CD4-positive, alpha-beta T cell (primary cell): ENCODE measurements at regions not wholly inside any gene's neighbourhood (a gene's known extent, or its start where the extent isn't known, plus 50 kb on each side); places are given as distances from the start of the nearest gene placed in this dataset.

Experiments
- ATAC-seq: fragments of 200-7000 bp; cut with Tn5 transposase; one replicate; pipeline ENCODE4 v1.10.0; 2022; ENCODE audit warnings: mild to moderate bottlenecking; ENCODE audit not compliant: poor library complexity
- CTCF ChIA-PET: fragments of 350-600 bp; sonication (Branson Sonifier 250); formaldehyde crosslinking; loops from one replicate; lab custom pipeline; 2021; ENCODE audit warnings: antibody characterized with exemption, inconsistent platforms; lab: Charles Lee
- POLR2A ChIA-PET: fragments of 350-600 bp; sonication (Branson Sonifier 250); formaldehyde crosslinking; loops from one replicate; lab custom pipeline; 2021; ENCODE audit warnings: antibody characterized with exemption, inconsistent platforms; lab: Charles Lee
- DNase-seq, 14 experiments: peaks; one replicate each; pipeline ENCODE4 v3.0.0-alpha.2; 2013 to 2020; ENCODE audit warnings: mixed read lengths in 2 of 14
- H3K27ac ChIP-seq, 2 donors: one replicate each; pipeline versions ENCODE4 v1.5.1 to v1.7.0; 2013; ENCODE audit warnings: low read length in 2 of 2, low read depth in 1 of 2, mild to moderate bottlenecking in 1 of 2
- H3K27me3 ChIP-seq, 2 experiments: 1 replicate in 1 of 2; 2 replicates in 1 of 2; pipeline versions ENCODE4 v1.6.1 to v1.7.0; 2013; ENCODE audit warnings: low read length in 2 of 2, control low read depth in 1 of 2, mild to moderate bottlenecking in 1 of 2, moderate library complexity in 1 of 2; ENCODE audit not compliant: insufficient read depth in 2 of 2, control insufficient read depth in 1 of 2
- H3K36me3 ChIP-seq: one replicate; pipeline ENCODE4 v1.6.1; 2013; ENCODE audit warnings: low read length, control low read depth; ENCODE audit not compliant: insufficient read depth
- H3K4me1 ChIP-seq: one replicate; pipeline ENCODE4 v1.6.1; 2013; ENCODE audit warnings: low read length, control low read depth; ENCODE audit not compliant: insufficient read depth
- H3K4me3 ChIP-seq: one replicate; pipeline ENCODE4 v1.5.1; 2013; ENCODE audit warnings: mild to moderate bottlenecking, low read length, moderate library complexity
- H3K9me3 ChIP-seq, 2 experiments: 1 replicate in 1 of 2; 2 replicates in 1 of 2; pipeline versions ENCODE4 v1.6.1 to v1.7.0; 2013; ENCODE audit warnings: low read length in 2 of 2, mild to moderate bottlenecking in 2 of 2, control low read depth in 1 of 2, moderate library complexity in 1 of 2; ENCODE audit not compliant: control insufficient read depth in 1 of 2, insufficient read depth in 1 of 2
- H3K27ac Mint-ChIP-seq: one replicate; pipeline ENCODE4 v1.8.0; 2020; ENCODE audit warnings: mixed read lengths
- H3K27me3 Mint-ChIP-seq: one replicate; pipeline ENCODE4 v1.8.0; 2021; ENCODE audit warnings: mixed read lengths
- H3K36me3 Mint-ChIP-seq: one replicate; pipeline ENCODE4 v1.8.0; 2021; ENCODE audit warnings: low read depth, mixed read lengths
- H3K4me1 Mint-ChIP-seq: one replicate; pipeline ENCODE4 v1.8.0; 2021; ENCODE audit warnings: low read depth, mixed read lengths
- H3K4me3 Mint-ChIP-seq: one replicate; pipeline ENCODE4 v1.8.0; 2020; ENCODE audit warnings: mild to moderate bottlenecking, mixed read lengths
- H3K9me3 Mint-ChIP-seq: one replicate; pipeline ENCODE4 v1.8.0; 2020; ENCODE audit warnings: mixed read lengths
- intact Hi-C, 2 experiments: fragments of 100-400 bp; cut with DNase I in 1 of 2; cut with micrococcal nuclease in 1 of 2; formaldehyde crosslinking; loops; one replicate each; pipeline versions ENCODE4 v1.15.1 to v1.9.0; 2023 to 2025; cut with DNase I, micrococcal nuclease
- TF ChIP-seq, protein P1 (sequence below): fragments of 200-600 bp; IDR thresholded peaks from one replicate; pipeline ENCODE4 v1.8.0; 2022; ENCODE audit warnings: antibody characterized with exemption, mild to moderate bottlenecking

DNA sequence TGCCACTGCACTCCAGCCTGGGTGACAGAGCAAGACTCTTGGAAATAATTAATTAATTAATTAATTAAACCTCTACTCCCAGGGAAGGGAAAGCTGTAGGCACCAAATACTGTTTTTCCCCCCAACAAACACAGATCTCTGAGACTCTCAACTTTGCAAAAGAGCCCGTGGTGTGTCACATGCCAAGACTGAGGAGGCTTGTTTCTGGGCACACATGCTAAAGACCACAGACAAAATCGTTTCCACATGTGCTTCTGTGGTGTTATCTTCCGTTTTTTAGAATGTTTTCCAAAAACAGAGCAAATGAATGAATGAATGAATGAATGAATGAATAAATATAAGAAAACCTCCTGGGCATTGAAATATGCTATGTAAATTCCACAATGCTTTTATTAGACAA, 55.6 kb upstream of the ATXN1 start:
- peaks cover 6% of the 10 kb centered on the region for H3K27me3 Mint-ChIP-seq
- CTCF ChIA-PET: no interaction called here
- H3K9me3 Mint-ChIP-seq: peaks cover 13% of the 10 kb centered on the region
- no peak overlapping the region for H3K4me3 ChIP-seq
- H3K9me3 ChIP-seq: peaks cover 0 to 16% of the 10 kb centered on the region in 2 experiments
- no peaks in the 10 kb centered on the region for H3K36me3 ChIP-seq
- intact Hi-C loops: no loop called here
- H3K27ac Mint-ChIP-seq: no peak overlapping the region
- no peak for DNase-seq
- H3K36me3 Mint-ChIP-seq: no peaks in the 10 kb centered on the region
- no peaks in the 10 kb centered on the region for H3K4me1 ChIP-seq
- no peaks in the 10 kb centered on the region for H3K4me1 Mint-ChIP-seq
- no peak overlapping the region for H3K27ac ChIP-seq
- TF ChIP-seq, protein P1, sequence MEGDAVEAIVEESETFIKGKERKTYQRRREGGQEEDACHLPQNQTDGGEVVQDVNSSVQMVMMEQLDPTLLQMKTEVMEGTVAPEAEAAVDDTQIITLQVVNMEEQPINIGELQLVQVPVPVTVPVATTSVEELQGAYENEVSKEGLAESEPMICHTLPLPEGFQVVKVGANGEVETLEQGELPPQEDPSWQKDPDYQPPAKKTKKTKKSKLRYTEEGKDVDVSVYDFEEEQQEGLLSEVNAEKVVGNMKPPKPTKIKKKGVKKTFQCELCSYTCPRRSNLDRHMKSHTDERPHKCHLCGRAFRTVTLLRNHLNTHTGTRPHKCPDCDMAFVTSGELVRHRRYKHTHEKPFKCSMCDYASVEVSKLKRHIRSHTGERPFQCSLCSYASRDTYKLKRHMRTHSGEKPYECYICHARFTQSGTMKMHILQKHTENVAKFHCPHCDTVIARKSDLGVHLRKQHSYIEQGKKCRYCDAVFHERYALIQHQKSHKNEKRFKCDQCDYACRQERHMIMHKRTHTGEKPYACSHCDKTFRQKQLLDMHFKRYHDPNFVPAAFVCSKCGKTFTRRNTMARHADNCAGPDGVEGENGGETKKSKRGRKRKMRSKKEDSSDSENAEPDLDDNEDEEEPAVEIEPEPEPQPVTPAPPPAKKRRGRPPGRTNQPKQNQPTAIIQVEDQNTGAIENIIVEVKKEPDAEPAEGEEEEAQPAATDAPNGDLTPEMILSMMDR: no peak
- no peak for ATAC-seq
- peaks cover 0 to 4% of the 10 kb centered on the region in 2 experiments for H3K27me3 ChIP-seq
- no peak overlapping the region for H3K4me3 Mint-ChIP-seq
- POLR2A ChIA-PET: no interaction called here

DNA sequence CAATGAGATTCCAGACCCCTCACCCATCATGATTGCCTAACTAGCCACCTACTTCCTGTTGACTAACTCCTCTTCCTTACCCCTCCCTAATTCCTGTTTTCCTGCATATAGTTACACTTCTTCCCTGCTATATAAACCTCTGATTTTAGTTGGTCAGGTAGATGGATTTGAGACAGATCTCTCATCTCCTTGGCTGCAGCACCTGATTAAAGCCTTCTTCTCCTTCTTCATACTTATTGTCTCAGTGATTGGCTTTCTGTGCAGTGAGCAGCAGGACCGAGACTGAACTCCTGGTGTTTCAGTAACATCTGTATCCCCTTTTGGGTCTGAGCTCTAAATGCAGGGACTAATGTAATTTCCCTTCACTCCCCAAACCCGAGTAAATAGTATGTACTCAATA, 51.7 kb upstream of the ATXN1 start:
- Mint-ChIP-seq H3K27me3 (no peaks in the 10 kb centered on the region), H3K4me1 (no peaks in the 10 kb centered on the region), H3K36me3 (no peaks in the 10 kb centered on the region), H3K4me3 (no peak overlapping the region), H3K27ac (no peak overlapping the region), H3K9me3 (peaks cover 21% of the 10 kb centered on the region)
- intact Hi-C loops: no loop called here
- POLR2A ChIA-PET: no interaction called here
- H3K4me1 ChIP-seq: no peaks in the 10 kb centered on the region
- DNase-seq (no peak), ATAC-seq (no peak)
- no peaks in the 10 kb centered on the region for H3K36me3 ChIP-seq
- peaks cover 0 to 18% of the 10 kb centered on the region in 2 experiments for H3K9me3 ChIP-seq
- CTCF ChIA-PET: interaction anchor here (1.2 kb wide), 1 partner anchor 12 kb away, joined by 3 read pairs; no protein-coding TSS in a partner anchor
- H3K4me3 ChIP-seq: no peak overlapping the region
- H3K27me3 ChIP-seq: peaks cover 0 to 4% of the 10 kb centered on the region in 2 experiments
- TF ChIP-seq, protein P1: no peak
- H3K27ac ChIP-seq: no peak overlapping the region

DNA sequence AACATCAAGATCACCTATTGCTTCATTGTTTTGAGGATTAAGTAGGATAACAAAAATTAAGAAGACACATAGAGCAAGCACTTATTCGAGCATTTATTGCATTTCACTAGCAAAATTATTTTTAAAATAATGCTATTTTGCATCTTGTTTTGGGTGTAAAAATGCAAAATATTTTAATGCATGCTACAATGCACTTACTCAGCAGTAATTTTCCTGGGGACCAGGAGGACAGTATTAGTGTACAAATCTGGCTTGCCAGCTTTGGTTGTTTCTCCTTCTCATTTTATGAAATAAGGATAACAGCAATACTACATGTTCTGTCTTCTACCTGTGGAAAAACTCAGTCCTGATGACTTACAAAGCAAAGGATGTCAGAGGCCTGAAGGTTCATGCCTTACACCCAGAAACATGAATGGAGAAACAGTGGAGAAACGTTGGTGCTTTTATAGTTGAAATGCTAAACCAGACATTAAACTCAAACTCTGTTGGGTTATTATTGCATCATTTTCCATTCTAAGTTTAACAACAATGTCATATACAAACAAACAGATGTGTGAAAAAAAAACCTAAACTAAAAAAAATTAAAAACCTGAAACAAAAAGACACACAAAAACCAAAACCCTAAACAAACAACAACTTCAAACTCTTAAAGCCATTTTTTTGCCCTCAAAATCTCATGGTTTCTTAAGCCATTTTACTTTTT, 50.2 kb upstream of the ATXN1 start:
- no peaks in the 10 kb centered on the region for H3K36me3 ChIP-seq
- no peak for DNase-seq
- POLR2A ChIA-PET: no interaction called here

More for the DNA sequence above, 50.2 kb upstream of the ATXN1 start:
- intact Hi-C loops: no loop called here
- peaks cover 0 to 18% of the 10 kb centered on the region in 2 experiments for H3K9me3 ChIP-seq
- H3K27ac ChIP-seq: no peak overlapping the region
- H3K4me1 Mint-ChIP-seq: no peaks in the 10 kb centered on the region
- TF ChIP-seq, protein P1: no peak
- peaks cover 21% of the 10 kb centered on the region for H3K9me3 Mint-ChIP-seq
- no peak overlapping the region for H3K27ac Mint-ChIP-seq
- no peaks in the 10 kb centered on the region for H3K4me1 ChIP-seq
- no peak overlapping the region for H3K4me3 Mint-ChIP-seq
- H3K27me3 ChIP-seq: peaks cover 0 to 3% of the 10 kb centered on the region in 2 experiments
- ATAC-seq: no peak
- H3K4me3 ChIP-seq: no peak overlapping the region
- no peaks in the 10 kb centered on the region for H3K27me3 Mint-ChIP-seq
- H3K36me3 Mint-ChIP-seq: no peaks in the 10 kb centered on the region
- CTCF ChIA-PET: no interaction called here
